ENCODE measurements at regions not wholly inside any gene's neighbourhood (a gene's known extent, or its start where the extent isn't known, plus 50 kb on each side); places are given as distances from the start of the nearest gene placed in this dataset.

DNA sequence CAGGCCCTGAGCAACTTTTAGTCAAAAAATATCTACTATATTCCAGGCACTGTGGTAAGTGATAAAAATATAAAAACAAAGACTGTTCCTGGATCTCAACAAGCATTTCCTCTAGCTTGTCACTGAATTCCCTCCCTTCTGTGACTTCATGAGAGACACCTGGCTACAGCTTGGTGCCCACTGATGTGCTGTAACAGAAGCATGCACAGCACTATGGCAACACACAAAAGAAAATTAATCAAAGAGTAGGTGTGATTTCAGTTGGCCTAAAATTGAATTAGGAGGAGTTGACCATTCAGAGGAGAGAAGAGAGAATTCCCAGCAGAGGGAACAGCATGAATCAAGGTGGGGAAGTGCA, 158.9 kb upstream of the LPP start:
- TF ChIP-seq, protein P1, sequence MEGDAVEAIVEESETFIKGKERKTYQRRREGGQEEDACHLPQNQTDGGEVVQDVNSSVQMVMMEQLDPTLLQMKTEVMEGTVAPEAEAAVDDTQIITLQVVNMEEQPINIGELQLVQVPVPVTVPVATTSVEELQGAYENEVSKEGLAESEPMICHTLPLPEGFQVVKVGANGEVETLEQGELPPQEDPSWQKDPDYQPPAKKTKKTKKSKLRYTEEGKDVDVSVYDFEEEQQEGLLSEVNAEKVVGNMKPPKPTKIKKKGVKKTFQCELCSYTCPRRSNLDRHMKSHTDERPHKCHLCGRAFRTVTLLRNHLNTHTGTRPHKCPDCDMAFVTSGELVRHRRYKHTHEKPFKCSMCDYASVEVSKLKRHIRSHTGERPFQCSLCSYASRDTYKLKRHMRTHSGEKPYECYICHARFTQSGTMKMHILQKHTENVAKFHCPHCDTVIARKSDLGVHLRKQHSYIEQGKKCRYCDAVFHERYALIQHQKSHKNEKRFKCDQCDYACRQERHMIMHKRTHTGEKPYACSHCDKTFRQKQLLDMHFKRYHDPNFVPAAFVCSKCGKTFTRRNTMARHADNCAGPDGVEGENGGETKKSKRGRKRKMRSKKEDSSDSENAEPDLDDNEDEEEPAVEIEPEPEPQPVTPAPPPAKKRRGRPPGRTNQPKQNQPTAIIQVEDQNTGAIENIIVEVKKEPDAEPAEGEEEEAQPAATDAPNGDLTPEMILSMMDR (IDR thresholded peaks at IDR 0.05) = no peak
- no peak for TF ChIP-seq POLR2A (IDR thresholded peaks at IDR 0.05)
